ENCODE measurements at regions not wholly inside any gene's neighbourhood (a gene's known extent, or its start where the extent isn't known, plus 50 kb on each side); places are given as distances from the start of the nearest gene placed in this dataset.

GRCh38 chr4:26105337-26105736 lies 191.3 kb downstream of the SMIM20 start:
- no peak for DNase-seq (ENCODE audit: low read depth)

- no peak for DNase-seq (ENCODE audit: low read depth)
Measured at GRCh38 chr4:26105815-26106699, 192.0 kb downstream of the SMIM20 start.

GRCh38 chr4:26106776-26107175 lies 192.8 kb downstream of the SMIM20 start:
- no peak for DNase-seq (ENCODE audit: low read depth)

- no peak for DNase-seq (ENCODE audit: low read depth)
Measured at GRCh38 chr4:26108054-26108453, 194.0 kb downstream of the SMIM20 start.

- no peak for DNase-seq (ENCODE audit: low read depth)
Measured at GRCh38 chr4:26110493-26110892, 196.5 kb downstream of the SMIM20 start.

GRCh38 chr4:26113339-26113940 lies 199.4 kb downstream of the SMIM20 start:
- DNase-seq (ENCODE audit: low read depth) = no peak

GRCh38 chr4:26116057-26116456 lies 202.0 kb downstream of the SMIM20 start:
- DNase-seq (ENCODE audit: low read depth) = no peak

- no peak for DNase-seq (ENCODE audit: low read depth)
Measured at GRCh38 chr4:26120098-26120825, 200.6 kb upstream of the RBPJ start.

GRCh38 chr4:26122690-26123089 lies 198.1 kb upstream of the RBPJ start:
- DNase-seq (ENCODE audit: low read depth) = no peak

GRCh38 chr4:26124753-26125321 lies 196.0 kb upstream of the RBPJ start:
- no peak for DNase-seq (ENCODE audit: low read depth)

- DNase-seq (ENCODE audit: low read depth) = no peak
Measured at GRCh38 chr4:26126143-26126718, 194.6 kb upstream of the RBPJ start.

GRCh38 chr4:26126994-26127393 lies 193.8 kb upstream of the RBPJ start:
- DNase-seq (ENCODE audit: low read depth) = no peak

- DNase-seq (ENCODE audit: low read depth) = no peak
Measured at GRCh38 chr4:26127851-26128337, 192.9 kb upstream of the RBPJ start.

- DNase-seq (ENCODE audit: low read depth) = peak; percentile 2
Measured at GRCh38 chr4:26130173-26130572, 190.6 kb upstream of the RBPJ start.

- DNase-seq (ENCODE audit: low read depth) = no peak
Measured at GRCh38 chr4:26130841-26131432, 189.9 kb upstream of the RBPJ start.

GRCh38 chr4:26131711-26132110 lies 189.1 kb upstream of the RBPJ start:
- DNase-seq (ENCODE audit: low read depth) = peak; percentile 33

GRCh38 chr4:26132858-26133257 lies 188.0 kb upstream of the RBPJ start:
- no peak for DNase-seq (ENCODE audit: low read depth)

GRCh38 chr4:26133840-26134239 lies 187.0 kb upstream of the RBPJ start:
- no peak for DNase-seq (ENCODE audit: low read depth)

GRCh38 chr4:26135331-26135730 lies 185.5 kb upstream of the RBPJ start:
- DNase-seq (ENCODE audit: low read depth) = no peak

GRCh38 chr4:26136615-26137014 lies 184.2 kb upstream of the RBPJ start:
- no peak for DNase-seq (ENCODE audit: low read depth)

- no peak for DNase-seq (ENCODE audit: low read depth)
Measured at GRCh38 chr4:26137288-26137687, 183.5 kb upstream of the RBPJ start.

Data from stimulated activated CD8-positive, alpha-beta memory T cell treated with anti-CD3 and anti-CD28 coated beads, Interleukin-4, amount 100 ng/mL, for 24 hours (primary cell).